GM18508 (cell line): ENCODE measurements at regions not wholly inside any gene's neighbourhood (a gene's known extent, or its start where the extent isn't known, plus 50 kb on each side); places are given as distances from the start of the nearest gene placed in this dataset.
"Not testable (repeated sequence)": the region's sequence is repeated elsewhere in the genome, so short reads cannot be mapped to it uniquely, and the experiment has no call there.

Source experiments
- ATAC-seq: cut with Tn5 transposase; IDR thresholded peaks from one replicate; pipeline ENCODE4 v1.9.1; 2021; ENCODE audit warnings: moderate number of reproducible peaks; ENCODE audit not compliant: insufficient read depth, unreplicated experiment

- no peak for ATAC-seq
Observed at GRCh38 chr4:177789610-177790009, 347.4 kb upstream of the AGA start.

GRCh38 chr4:177791188-177791587 is 349.0 kb upstream of the AGA start:
- ATAC-seq: no peak

GRCh38 chr4:177796841-177797240 is 354.6 kb upstream of the AGA start:
- no peak for ATAC-seq

- no peak for ATAC-seq
Observed at GRCh38 chr4:177798161-177798560, 355.9 kb upstream of the AGA start.

GRCh38 chr4:177802162-177802561 is 359.9 kb upstream of the AGA start:
- ATAC-seq: no peak

- no peak for ATAC-seq
Observed at GRCh38 chr4:177802661-177803060, 360.4 kb upstream of the AGA start.

- no peak for ATAC-seq
Observed at GRCh38 chr4:177803151-177803550, 360.9 kb upstream of the AGA start.

GRCh38 chr4:177809791-177810190 is 367.6 kb upstream of the AGA start:
- ATAC-seq: no peak

GRCh38 chr4:177810220-177810619 is 368.0 kb upstream of the AGA start:
- ATAC-seq: no peak

- ATAC-seq: not testable (repeated sequence)
Observed at GRCh38 chr4:177818392-177818791, 376.2 kb upstream of the AGA start.

- ATAC-seq: no peak
Observed at GRCh38 chr4:177826973-177827372, 384.7 kb upstream of the AGA start.

GRCh38 chr4:177841258-177841657 is 399.0 kb upstream of the AGA start:
- ATAC-seq: no peak

- no peak for ATAC-seq
Observed at GRCh38 chr4:177853229-177853628, 411.0 kb upstream of the AGA start.

- ATAC-seq: no peak
Observed at GRCh38 chr4:177855507-177856197, 413.4 kb upstream of the AGA start.

GRCh38 chr4:177860171-177860570 is 417.9 kb upstream of the AGA start:
- no peak for ATAC-seq

GRCh38 chr4:177861551-177862094 is 419.4 kb upstream of the AGA start:
- no peak for ATAC-seq

- ATAC-seq: no peak
Observed at GRCh38 chr4:177862541-177863176, 420.4 kb upstream of the AGA start.

GRCh38 chr4:177879851-177880250 is 437.6 kb upstream of the AGA start:
- no peak for ATAC-seq

- no peak for ATAC-seq
Observed at GRCh38 chr4:177895136-177895535, 452.9 kb upstream of the AGA start.

- ATAC-seq: no peak
Observed at GRCh38 chr4:177901786-177902185, 459.5 kb upstream of the AGA start.

GRCh38 chr4:177902386-177902785 is 460.1 kb upstream of the AGA start:
- no peak for ATAC-seq
